ENCODE measurements at regions not wholly inside any gene's neighbourhood (a gene's known extent, or its start where the extent isn't known, plus 50 kb on each side); places are given as distances from the start of the nearest gene placed in this dataset.

GRCh38 chr3:40829876-40830275 lies 305.1 kb downstream of the ZNF621 start:
- no peak overlapping the region for H3K4me3 ChIP-seq (ENCODE audit: control insufficient read depth, low read depth, low read length)
- TF ChIP-seq CTCF (conservative IDR thresholded peaks at IDR 0.05; ENCODE audit: control insufficient read depth, insufficient read depth, low read depth, low read length) = no peak
- no peak for DNase-seq (ENCODE audit: low read depth)

DNA sequence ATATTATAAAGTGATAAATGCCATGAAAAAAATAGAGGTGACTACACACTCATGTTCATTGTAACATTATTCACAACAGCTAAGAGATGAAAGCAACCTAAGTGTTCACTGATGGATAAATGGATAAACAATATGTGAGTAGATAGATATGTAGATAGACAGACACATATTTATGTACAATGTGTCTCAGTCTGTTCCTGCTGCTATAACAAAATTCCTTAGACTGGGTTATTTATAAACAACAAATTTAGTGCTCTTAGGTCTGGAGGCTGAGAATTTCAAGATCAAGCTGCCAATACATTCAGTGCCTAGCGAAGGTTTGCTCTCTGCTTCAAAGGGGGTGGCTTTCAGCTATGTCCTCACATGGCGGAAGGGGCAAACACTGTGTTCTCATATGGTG lies 312.5 kb downstream of the ZNF621 start:
- no peak for TF ChIP-seq CTCF (conservative IDR thresholded peaks at IDR 0.05; ENCODE audit: control insufficient read depth, insufficient read depth, low read depth, low read length)
- DNase-seq (ENCODE audit: low read depth) = no peak
- H3K4me3 ChIP-seq (ENCODE audit: control insufficient read depth, low read depth, low read length) = no peak overlapping the region

- no peak for TF ChIP-seq CTCF (conservative IDR thresholded peaks at IDR 0.05; ENCODE audit: control insufficient read depth, insufficient read depth, low read depth, low read length)
- no peak for DNase-seq (ENCODE audit: low read depth)
- no peak overlapping the region for H3K4me3 ChIP-seq (ENCODE audit: control insufficient read depth, low read depth, low read length)
Measured at GRCh38 chr3:40841131-40841530, 316.4 kb downstream of the ZNF621 start.

- H3K4me3 ChIP-seq (ENCODE audit: control insufficient read depth, low read depth, low read length) = no peak overlapping the region
Measured at GRCh38 chr3:40841570-40842109, 316.9 kb downstream of the ZNF621 start.

DNA sequence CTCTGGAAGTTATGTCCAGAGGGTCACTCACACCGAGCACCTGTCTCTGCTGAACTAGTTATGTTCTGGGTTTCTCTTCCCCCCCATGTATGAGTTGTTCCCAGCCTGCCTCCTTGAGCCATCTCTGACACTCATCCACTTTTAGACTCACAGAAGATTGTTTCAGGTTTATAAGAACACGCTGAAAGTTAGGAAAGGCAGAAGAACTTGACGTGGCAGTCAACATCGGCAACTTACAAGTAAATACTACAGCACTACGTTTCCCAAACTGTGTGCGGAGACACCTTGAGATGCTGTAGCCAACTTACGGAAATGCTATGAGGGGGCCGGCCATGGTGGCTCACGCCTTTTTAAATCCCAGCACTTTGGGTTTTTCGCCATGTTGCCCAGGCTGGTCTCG lies 318.0 kb downstream of the ZNF621 start:
- TF ChIP-seq CTCF (conservative IDR thresholded peaks at IDR 0.05; ENCODE audit: control insufficient read depth, insufficient read depth, low read depth, low read length) = no peak
- no peak overlapping the region for H3K4me3 ChIP-seq (ENCODE audit: control insufficient read depth, low read depth, low read length)
- no peak for DNase-seq (ENCODE audit: low read depth)

More at GRCh38 chr3:40841570-40842109, 316.9 kb downstream of the ZNF621 start:
- DNase-seq (ENCODE audit: low read depth) = no peak
- no peak for TF ChIP-seq CTCF (conservative IDR thresholded peaks at IDR 0.05; ENCODE audit: control insufficient read depth, insufficient read depth, low read depth, low read length)

DNA sequence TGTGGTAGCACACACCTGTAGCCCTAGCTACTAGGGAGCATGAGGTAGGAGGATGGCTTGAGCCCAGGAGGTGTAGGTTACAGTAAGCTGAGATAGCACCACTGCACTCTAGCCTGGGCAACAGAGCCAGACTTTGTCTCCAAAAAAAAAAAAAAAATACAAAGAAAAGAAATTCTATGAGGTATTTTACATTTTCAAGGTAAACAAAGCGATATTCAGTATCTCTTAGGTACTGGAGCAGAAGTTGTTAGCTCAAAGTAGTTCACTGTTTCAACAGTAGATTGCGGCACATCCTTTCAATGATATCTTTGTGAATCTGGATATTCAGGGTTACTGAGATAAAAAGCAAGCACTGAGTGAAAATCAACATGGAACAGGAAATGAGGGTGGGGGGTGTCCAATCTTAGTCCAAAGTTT lies 318.5 kb downstream of the ZNF621 start:
- no peak for DNase-seq (ENCODE audit: low read depth)
- no peak for TF ChIP-seq CTCF (conservative IDR thresholded peaks at IDR 0.05; ENCODE audit: control insufficient read depth, insufficient read depth, low read depth, low read length)

More for the DNA sequence above, 318.5 kb downstream of the ZNF621 start:
- H3K4me3 ChIP-seq (ENCODE audit: control insufficient read depth, low read depth, low read length) = no peak overlapping the region

Measured in fibroblast of mammary gland (primary cell).